H9 (cell line): ENCODE measurements at regions not wholly inside any gene's neighbourhood (a gene's known extent, or its start where the extent isn't known, plus 50 kb on each side); places are given as distances from the start of the nearest gene placed in this dataset.

Experiments used
- DNase-seq: peaks from one replicate; pipeline ENCODE4 v3.0.0-alpha.2; 2017
- H2AFZ ChIP-seq: one replicate; pipeline ENCODE4 v1.6.1; 2013; ENCODE audit warnings: mild to moderate bottlenecking, low read length, control low read depth, moderate library complexity
- H2AK5ac ChIP-seq: 2 replicates; pipeline ENCODE4 v1.6.1; 2013; ENCODE audit warnings: low read length, control low read depth, mixed read lengths; ENCODE audit not compliant: insufficient read length
- H2BK120ac ChIP-seq: one replicate; pipeline ENCODE4 v1.6.1; 2013; ENCODE audit warnings: low read depth, mild to moderate bottlenecking, low read length, control low read depth, inconsistent platforms; ENCODE audit not compliant: poor library complexity, severe bottlenecking
- H2BK12ac ChIP-seq: 2 replicates; pipeline ENCODE4 v1.6.1; 2013; ENCODE audit warnings: low read length, control low read depth, mixed read lengths, low read depth; ENCODE audit not compliant: insufficient read length
- H2BK15ac ChIP-seq: 2 replicates; pipeline ENCODE4 v1.6.1; 2013; ENCODE audit warnings: low read depth, low read length, control low read depth
- H2BK20ac ChIP-seq: one replicate; pipeline ENCODE4 v1.6.1; 2013; ENCODE audit warnings: low read depth, mild to moderate bottlenecking, low read length, control low read depth, inconsistent platforms; ENCODE audit not compliant: poor library complexity, severe bottlenecking
- H2BK5ac ChIP-seq: 2 replicates; pipeline ENCODE4 v1.6.1; 2013; ENCODE audit warnings: low read length, control low read depth, mixed read lengths; ENCODE audit not compliant: insufficient read length
- H3K14ac ChIP-seq: 2 replicates; pipeline ENCODE4 v1.6.1; 2013; ENCODE audit warnings: low read length, control low read depth; ENCODE audit not compliant: insufficient read depth
- H3K18ac ChIP-seq: 2 replicates; pipeline ENCODE4 v1.6.1; 2013; ENCODE audit warnings: low read depth, mild to moderate bottlenecking, mixed read lengths, low read length, control low read depth; ENCODE audit not compliant: insufficient read length
- H3K23ac ChIP-seq: 2 replicates; pipeline ENCODE4 v1.6.1; 2013; ENCODE audit warnings: low read length, control low read depth, mixed read lengths, low read depth; ENCODE audit not compliant: insufficient read length
- H3K23me2 ChIP-seq: 2 replicates; pipeline ENCODE4 v1.6.1; 2013; ENCODE audit warnings: low read depth, mild to moderate bottlenecking, mixed read lengths, low read length, control low read depth; ENCODE audit not compliant: insufficient read length, poor library complexity, severe bottlenecking
- H3K27ac ChIP-seq: 2 replicates; pipeline ENCODE4 v1.5.1; 2013; ENCODE audit warnings: low read length, control low read depth, mixed read lengths, low read depth; ENCODE audit not compliant: insufficient read length
- H3K27me3 ChIP-seq: 2 replicates; pipeline ENCODE4 v1.6.1; 2013; ENCODE audit warnings: low read length, control low read depth, inconsistent platforms; ENCODE audit not compliant: insufficient read depth
- H3K4ac ChIP-seq: 2 replicates; pipeline ENCODE4 v1.6.1; 2013; ENCODE audit warnings: low read depth, mild to moderate bottlenecking, control low read depth, inconsistent platforms, low read length, moderate library complexity
- H3K4me1 ChIP-seq: 2 replicates; pipeline ENCODE4 v1.6.1; 2013; ENCODE audit warnings: low read length, control low read depth, inconsistent platforms; ENCODE audit not compliant: insufficient read depth
- H3K4me2 ChIP-seq: 2 replicates; pipeline ENCODE4 v1.6.1; 2013; ENCODE audit warnings: low read length, control low read depth, mixed read lengths; ENCODE audit not compliant: insufficient read length, insufficient read depth
- H3K56ac ChIP-seq: 2 replicates; pipeline ENCODE4 v1.6.1; 2013; ENCODE audit warnings: low read depth, mild to moderate bottlenecking, mixed read lengths, low read length, control low read depth; ENCODE audit not compliant: insufficient read length
- H3K79me1 ChIP-seq: 2 replicates; pipeline ENCODE4 v1.6.1; 2013; ENCODE audit warnings: low read depth, mild to moderate bottlenecking, moderate library complexity, low read length, control low read depth, inconsistent platforms; ENCODE audit not compliant: insufficient read depth, poor library complexity, severe bottlenecking
- H3K79me2 ChIP-seq: 2 replicates; pipeline ENCODE4 v1.6.1; 2013; ENCODE audit warnings: low read length, control low read depth, inconsistent platforms; ENCODE audit not compliant: insufficient read depth
- H3K9ac ChIP-seq: 2 replicates; pipeline ENCODE4 v1.6.1; 2013; ENCODE audit warnings: low read length, control low read depth, mixed read lengths; ENCODE audit not compliant: insufficient read length; ENCODE audit errors: extremely low read depth
- H3K9me3 ChIP-seq: one replicate; pipeline ENCODE4 v1.6.1; 2013; ENCODE audit warnings: low read depth, low read length, inconsistent platforms; ENCODE audit not compliant: control insufficient read depth
- H3T11ph ChIP-seq: one replicate; pipeline ENCODE4 v1.6.1; 2013; ENCODE audit warnings: mild to moderate bottlenecking, low read length, control low read depth, inconsistent platforms
- H4K20me1 ChIP-seq: one replicate; pipeline ENCODE4 v1.6.1; 2013; ENCODE audit not compliant: control insufficient read depth, insufficient read length, insufficient read depth
- H4K5ac ChIP-seq: 2 replicates; pipeline ENCODE4 v1.6.1; 2013; ENCODE audit warnings: low read depth, mild to moderate bottlenecking, mixed read lengths, low read length, control low read depth; ENCODE audit not compliant: insufficient read length
- H4K8ac ChIP-seq: replicated peaks from 2 replicates; pipeline ENCODE4 v1.6.1; 2013; ENCODE audit warnings: low read length, control low read depth, mixed read lengths, low read depth; ENCODE audit not compliant: insufficient read length
- H4K91ac ChIP-seq: 2 replicates; pipeline ENCODE4 v1.6.1; 2013; ENCODE audit warnings: low read depth, mild to moderate bottlenecking, moderate library complexity, mixed read lengths, low read length, control low read depth; ENCODE audit not compliant: insufficient read length
- H3K27ac Mint-ChIP-seq, 3 experiments: 2 replicates in 2 of 3; 3 replicates in 1 of 3; pipeline ENCODE4 v1.8.0; 2020 to 2021; ENCODE audit warnings: mixed read lengths in 3 of 3, mild to moderate bottlenecking in 1 of 3, moderate library complexity in 1 of 3
- H3K27me3 Mint-ChIP-seq: 2 replicates; pipeline ENCODE4 v1.8.0; 2021; ENCODE audit warnings: low read depth, mild to moderate bottlenecking, moderate library complexity, mixed read lengths
- H3K36me3 Mint-ChIP-seq, 3 experiments: 2 replicates in 2 of 3; 3 replicates in 1 of 3; pipeline ENCODE4 v1.8.0; 2020 to 2021; ENCODE audit warnings: low read depth in 3 of 3, mixed read lengths in 3 of 3; ENCODE audit not compliant: insufficient read depth in 1 of 3
- H3K4me1 Mint-ChIP-seq, 2 experiments: 2 replicates each; pipeline ENCODE4 v1.8.0; 2020; ENCODE audit warnings: mixed read lengths in 2 of 2
- H3K4me3 Mint-ChIP-seq, 2 experiments: 2 replicates in 1 of 2; 3 replicates in 1 of 2; pipeline ENCODE4 v1.8.0; 2020 to 2021; ENCODE audit warnings: mild to moderate bottlenecking in 2 of 2, mixed read lengths in 2 of 2, moderate library complexity in 1 of 2
- H3K9me3 Mint-ChIP-seq, 2 experiments: 2 replicates in 1 of 2; 3 replicates in 1 of 2; pipeline ENCODE4 v1.8.0; 2020; ENCODE audit warnings: mild to moderate bottlenecking in 2 of 2, mixed read lengths in 2 of 2, moderate library complexity in 1 of 2
- WGBS: extraction: QIAGEN DNeasy Blood & Tissue Kit; methylation state at CpG from one replicate; pipeline ENCODE4 v1.1.7; 2013; ENCODE audit warnings: missing lambda C conversion rate, low lambda C conversion rate, mixed read lengths; ENCODE audit not compliant: insufficient read length; ENCODE audit errors: extremely low coverage; 5-methylcytosine and 5-hydroxymethylcytosine counted together
- TF ChIP-seq, protein P1 (sequence below): fragments of 200-600 bp; sonication (generic); conservative IDR thresholded peaks from 3 replicates; pipeline ENCODE4 v1.8.0; 2021; ENCODE audit warnings: antibody characterized with exemption, mild to moderate bottlenecking

DNA sequence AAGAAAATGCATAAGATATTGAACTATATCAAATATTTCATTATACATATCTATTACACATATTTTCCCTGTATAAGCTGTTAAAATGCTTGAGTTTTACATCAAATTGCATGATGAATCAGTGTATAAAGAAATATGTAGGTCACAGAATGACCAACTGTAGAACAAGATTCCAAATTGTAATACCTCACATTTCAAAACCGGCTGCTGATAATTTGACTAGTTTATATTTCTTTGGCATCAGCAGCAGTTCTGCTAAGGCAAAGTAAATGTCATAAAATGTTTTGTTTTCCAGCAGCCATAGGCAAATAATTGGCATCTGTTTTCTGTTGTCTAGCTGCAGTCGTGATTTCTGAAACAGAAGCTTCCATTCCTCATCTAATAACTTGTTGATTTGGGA is 633.9 kb downstream of the ARL4A start:
- H3K27ac ChIP-seq = no peak overlapping the region
- no peak overlapping the region for H2BK12ac ChIP-seq
- no peak overlapping the region for H3K14ac ChIP-seq
- Mint-ChIP-seq H3K4me1 (peaks cover 13 to 17% of the 10 kb centered on the region in 2 experiments), H3K27me3 (no peaks in the 10 kb centered on the region), H3K27ac (no peak overlapping the region), H3K4me3 (no peak overlapping the region), H3K36me3 (peaks cover 0 to 5% (median 5%) of the 10 kb centered on the region in 3 experiments; a peak in 4 of 7 replicates), H3K9me3 (peaks cover 0 to 5% of the 10 kb centered on the region in 2 experiments; a peak in 3 of 5 replicates)
- H3K27me3 ChIP-seq = no peaks in the 10 kb centered on the region
- H3K23me2 ChIP-seq = no peaks in the 10 kb centered on the region
- no peak overlapping the region for H2BK5ac ChIP-seq
- no peak overlapping the region for H3K56ac ChIP-seq
- H4K8ac ChIP-seq = no peak overlapping the region
- H4K5ac ChIP-seq = no peak overlapping the region
- H2AFZ ChIP-seq = no peak overlapping the region
- no peaks in the 10 kb centered on the region for H3K9me3 ChIP-seq
- H4K20me1 ChIP-seq = no peaks in the 10 kb centered on the region
- no peak overlapping the region for H3K4me2 ChIP-seq
- H3K4me1 ChIP-seq = peaks cover 6% of the 10 kb centered on the region; the same call in 1 of the 2 replicates
- no peak overlapping the region for H3K4ac ChIP-seq
- no peak overlapping the region for H3K18ac ChIP-seq
- H3K9ac ChIP-seq = no peak overlapping the region
- no peak overlapping the region for H3K23ac ChIP-seq
- no peak overlapping the region for H2AK5ac ChIP-seq
- H2BK15ac ChIP-seq = no peak overlapping the region
- H4K91ac ChIP-seq = no peak overlapping the region
- no peak for DNase-seq
- no peak overlapping the region for H3T11ph ChIP-seq
- TF ChIP-seq, protein P1, sequence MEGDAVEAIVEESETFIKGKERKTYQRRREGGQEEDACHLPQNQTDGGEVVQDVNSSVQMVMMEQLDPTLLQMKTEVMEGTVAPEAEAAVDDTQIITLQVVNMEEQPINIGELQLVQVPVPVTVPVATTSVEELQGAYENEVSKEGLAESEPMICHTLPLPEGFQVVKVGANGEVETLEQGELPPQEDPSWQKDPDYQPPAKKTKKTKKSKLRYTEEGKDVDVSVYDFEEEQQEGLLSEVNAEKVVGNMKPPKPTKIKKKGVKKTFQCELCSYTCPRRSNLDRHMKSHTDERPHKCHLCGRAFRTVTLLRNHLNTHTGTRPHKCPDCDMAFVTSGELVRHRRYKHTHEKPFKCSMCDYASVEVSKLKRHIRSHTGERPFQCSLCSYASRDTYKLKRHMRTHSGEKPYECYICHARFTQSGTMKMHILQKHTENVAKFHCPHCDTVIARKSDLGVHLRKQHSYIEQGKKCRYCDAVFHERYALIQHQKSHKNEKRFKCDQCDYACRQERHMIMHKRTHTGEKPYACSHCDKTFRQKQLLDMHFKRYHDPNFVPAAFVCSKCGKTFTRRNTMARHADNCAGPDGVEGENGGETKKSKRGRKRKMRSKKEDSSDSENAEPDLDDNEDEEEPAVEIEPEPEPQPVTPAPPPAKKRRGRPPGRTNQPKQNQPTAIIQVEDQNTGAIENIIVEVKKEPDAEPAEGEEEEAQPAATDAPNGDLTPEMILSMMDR = no peak
- no peak overlapping the region for H2BK20ac ChIP-seq
- H3K79me1 ChIP-seq = no peaks in the 10 kb centered on the region
- no CpG with 5 or more reads among the region's 2 CpGs for WGBS
- no peaks in the 10 kb centered on the region for H3K79me2 ChIP-seq
- no peak overlapping the region for H2BK120ac ChIP-seq
